HG03280 (cell line): ENCODE measurements at regions not wholly inside any gene's neighbourhood (a gene's known extent, or its start where the extent isn't known, plus 50 kb on each side); places are given as distances from the start of the nearest gene placed in this dataset.

ENCODE experiments used
- ATAC-seq: cut with Tn5 transposase; IDR thresholded peaks from one replicate; pipeline ENCODE4 v1.9.1; 2021; ENCODE audit warnings: mild to moderate bottlenecking, moderate library complexity; ENCODE audit not compliant: unreplicated experiment

- no peak for ATAC-seq
Observed at GRCh38 chr9:96183751-96184150, 118.2 kb downstream of the HSD17B3 start.

GRCh38 chr9:96178153-96178552, 123.8 kb downstream of the HSD17B3 start:
- ATAC-seq = no peak

GRCh38 chr9:96177719-96178028, 124.3 kb downstream of the HSD17B3 start:
- ATAC-seq = no peak

GRCh38 chr9:96177005-96177718, 124.8 kb downstream of the HSD17B3 start:
- no peak for ATAC-seq

- no peak for ATAC-seq
Observed at GRCh38 chr9:96175796-96176195, 126.2 kb downstream of the HSD17B3 start.

- ATAC-seq = no peak
Observed at GRCh38 chr9:96175001-96175400, 127.0 kb downstream of the HSD17B3 start.

GRCh38 chr9:96174371-96174770, 127.6 kb downstream of the HSD17B3 start:
- no peak for ATAC-seq

- no peak for ATAC-seq
Observed at GRCh38 chr9:96173640-96174039, 128.3 kb downstream of the HSD17B3 start.

- no peak for ATAC-seq
Observed at GRCh38 chr9:96172797-96173196, 129.2 kb downstream of the HSD17B3 start.

- ATAC-seq = no peak
Observed at GRCh38 chr9:96171728-96172127, 130.2 kb downstream of the HSD17B3 start.

GRCh38 chr9:96169901-96170300, 132.1 kb downstream of the HSD17B3 start:
- no peak for ATAC-seq

GRCh38 chr9:96169484-96169883, 132.5 kb downstream of the HSD17B3 start:
- no peak for ATAC-seq

- no peak for ATAC-seq
Observed at GRCh38 chr9:96168882-96169281, 133.1 kb downstream of the HSD17B3 start.

- ATAC-seq = no peak
Observed at GRCh38 chr9:96167011-96167410, 135.0 kb downstream of the HSD17B3 start.

- ATAC-seq = no peak
Observed at GRCh38 chr9:96164268-96164683, 137.7 kb downstream of the HSD17B3 start.

- no peak for ATAC-seq
Observed at GRCh38 chr9:96163712-96164111, 138.3 kb downstream of the HSD17B3 start.

GRCh38 chr9:96163161-96163560, 138.8 kb downstream of the HSD17B3 start:
- ATAC-seq = no peak

- ATAC-seq = no peak
Observed at GRCh38 chr9:96161819-96162218, 140.2 kb downstream of the HSD17B3 start.

- no peak for ATAC-seq
Observed at GRCh38 chr9:96160866-96161265, 141.1 kb downstream of the HSD17B3 start.

- no peak for ATAC-seq
Observed at GRCh38 chr9:96160168-96160567, 141.8 kb downstream of the HSD17B3 start.

- ATAC-seq = no peak
Observed at GRCh38 chr9:96159596-96159995, 142.4 kb downstream of the HSD17B3 start.

GRCh38 chr9:96158909-96159575, 142.9 kb downstream of the HSD17B3 start:
- ATAC-seq = no peak

GRCh38 chr9:96158147-96158546, 143.8 kb downstream of the HSD17B3 start:
- no peak for ATAC-seq
